Activated CD4-positive, alpha-beta T cell treated with anti-CD3 and anti-CD28 coated beads, Interleukin-10, Interleukin-2, amounts not matched to agents 100 ng/mL and 50 ng/mL, durations not matched to agents 16 hours and 8 hours (primary cell): ENCODE measurements at regions not wholly inside any gene's neighbourhood (a gene's known extent, or its start where the extent isn't known, plus 50 kb on each side); places are given as distances from the start of the nearest gene placed in this dataset.
"Not testable (repeated sequence)": the region's sequence is repeated elsewhere in the genome, so short reads cannot be mapped to it uniquely, and the experiment has no call there.

Experiments
- DNase-seq: peaks from one replicate; pipeline ENCODE4 v3.0.0-alpha.2; 2020

DNA sequence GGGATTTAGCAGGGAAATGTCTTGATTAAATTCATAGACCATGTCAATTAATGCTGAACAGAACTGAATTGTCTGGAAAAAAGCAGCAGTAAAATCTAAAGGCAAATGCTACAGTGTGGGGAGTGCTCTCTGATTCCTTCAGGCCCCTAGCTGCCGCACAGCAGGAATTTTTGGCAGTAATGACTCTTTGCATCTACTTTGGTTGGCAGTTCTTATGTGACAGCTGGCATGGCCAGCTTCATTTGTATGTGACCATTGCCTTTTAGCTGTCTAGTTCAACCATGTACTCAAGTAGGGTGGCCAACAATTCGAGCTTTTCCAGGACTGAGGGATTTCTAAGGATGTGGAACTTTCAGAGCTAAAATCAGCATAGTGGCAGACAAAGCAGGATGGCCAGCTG, 499.1 kb upstream of the MAN1A1 start:
- DNase-seq, result no peak

- no peak for DNase-seq
These were observed 495.6 kb upstream of the MAN1A1 start for GRCh38 chr6:119845161-119845560.

DNA sequence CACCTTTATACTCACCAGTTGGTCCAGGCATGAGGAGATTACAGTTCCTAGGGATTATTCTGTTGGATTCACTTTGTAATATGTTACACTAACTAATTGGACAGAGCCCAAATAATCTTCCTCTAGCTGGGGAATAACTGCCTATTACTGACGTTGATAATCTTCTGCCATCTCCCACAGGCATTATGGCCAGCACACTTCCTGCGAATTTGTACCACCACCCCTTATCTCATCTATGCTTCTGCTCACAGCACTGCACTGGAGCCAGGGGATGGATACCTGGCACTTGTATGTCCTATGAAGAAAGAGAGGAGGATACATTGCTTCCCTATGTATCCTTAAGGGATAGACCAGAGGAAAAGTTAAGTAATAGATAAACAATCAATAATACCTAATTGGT, 494.8 kb upstream of the MAN1A1 start:
- no peak for DNase-seq

GRCh38 chr6:119842191-119842590, 492.6 kb upstream of the MAN1A1 start:
- no peak for DNase-seq

DNA sequence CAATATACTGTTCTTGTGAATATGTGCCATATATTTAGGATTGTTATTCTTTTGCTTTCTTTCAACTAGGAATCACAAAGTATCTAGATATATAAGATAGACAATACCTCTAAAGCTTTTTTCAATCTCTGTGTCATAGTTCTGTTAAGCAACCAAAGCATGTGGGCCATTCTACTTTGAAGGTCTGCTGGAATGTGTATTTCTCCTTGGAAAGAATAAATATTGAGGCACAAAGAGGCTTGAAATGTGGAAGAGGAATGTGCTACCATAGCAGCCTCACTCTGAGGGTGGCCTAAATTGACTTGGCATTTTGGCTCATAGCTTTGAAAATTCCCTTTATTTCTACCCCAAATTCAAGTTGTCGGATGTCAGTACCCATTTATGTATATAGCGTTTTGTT, 488.5 kb upstream of the MAN1A1 start:
- no peak for DNase-seq

DNA sequence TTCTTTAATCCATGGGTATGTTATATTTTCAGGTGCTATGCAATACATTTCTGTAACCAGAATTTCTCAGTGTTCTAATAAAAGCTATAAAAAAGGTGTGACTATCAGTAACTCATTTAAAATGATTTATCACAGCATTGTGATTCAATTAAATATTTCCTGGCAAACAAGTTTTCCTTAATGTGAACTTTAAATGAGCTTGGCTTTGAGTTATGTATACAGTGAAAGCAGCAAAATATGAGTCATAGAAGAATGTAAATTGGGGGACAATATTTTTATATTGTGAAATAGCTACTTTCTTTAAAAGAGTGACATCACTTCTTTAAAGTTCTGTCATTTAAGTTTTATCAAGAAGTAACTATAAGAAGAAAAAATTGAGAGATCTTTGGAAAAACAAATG, 484.9 kb upstream of the MAN1A1 start:
- DNase-seq, result no peak

- no peak for DNase-seq
These were observed 482.9 kb upstream of the MAN1A1 start for GRCh38 chr6:119832411-119832810.

DNA sequence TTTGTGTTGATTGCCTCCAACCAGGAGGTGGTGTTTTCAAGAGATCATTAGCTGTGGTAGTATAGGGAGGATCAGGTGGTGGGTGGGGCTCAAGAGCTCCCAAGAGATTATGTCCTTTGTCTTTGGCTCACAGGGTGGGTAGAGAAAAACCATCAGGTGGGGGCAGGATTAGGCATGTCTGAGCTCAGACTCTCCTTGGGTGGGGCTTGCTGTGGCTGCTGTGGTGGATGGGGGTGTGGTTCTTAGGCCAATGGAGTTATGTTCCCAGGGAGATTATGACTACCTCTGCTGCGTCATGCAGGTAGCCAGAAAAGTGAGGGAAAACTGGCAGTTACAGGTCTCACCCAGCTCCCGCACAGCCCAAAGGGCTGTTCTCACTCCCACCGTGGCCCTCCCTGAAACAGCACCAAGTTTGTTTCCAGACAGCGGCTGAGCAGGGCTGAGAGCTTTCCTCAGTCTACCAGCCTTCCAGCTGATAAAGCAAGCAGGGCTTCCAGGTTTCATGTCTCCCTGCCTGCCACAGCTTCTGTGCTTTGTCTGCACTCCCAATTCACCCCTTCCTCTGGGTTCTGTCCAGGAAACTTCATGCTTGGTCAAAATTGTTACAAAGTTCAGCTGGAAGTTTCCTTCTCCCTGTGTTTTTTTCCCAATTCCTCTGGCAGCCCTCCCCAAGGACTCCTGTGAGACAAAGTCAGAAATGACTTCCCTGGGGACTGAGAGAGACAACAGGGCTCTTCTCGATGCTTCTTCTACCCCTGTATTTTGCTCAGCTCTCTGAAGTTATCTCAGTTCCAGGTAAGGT, 481.1 kb upstream of the MAN1A1 start:
- no peak for DNase-seq

DNA sequence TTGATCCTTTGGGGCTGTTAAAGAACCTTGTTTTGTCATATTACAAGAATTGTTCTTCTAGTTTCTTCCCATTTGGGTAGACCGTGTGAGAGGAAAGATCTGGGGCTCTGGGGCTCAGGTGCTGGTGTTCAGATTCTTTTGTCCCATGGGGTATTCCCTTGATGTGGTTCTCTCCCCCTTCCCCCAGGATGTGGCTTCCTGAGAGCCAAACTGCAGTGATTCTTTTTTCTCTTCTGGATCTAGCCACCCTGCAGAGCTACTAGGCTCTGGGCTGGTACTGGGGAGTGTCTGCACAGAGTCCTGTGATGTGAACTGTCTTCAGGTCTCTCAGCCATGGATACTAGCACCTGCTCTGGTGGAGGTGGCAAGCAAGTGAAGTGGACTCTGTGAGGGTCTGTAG, 480.5 kb upstream of the MAN1A1 start:
- DNase-seq, result no peak

GRCh38 chr6:119829499-119829898, 479.9 kb upstream of the MAN1A1 start:
- DNase-seq, result not testable (repeated sequence)

GRCh38 chr6:119829006-119829405, 479.4 kb upstream of the MAN1A1 start:
- no peak for DNase-seq

GRCh38 chr6:119821380-119821779, 471.8 kb upstream of the MAN1A1 start:
- no peak for DNase-seq

DNA sequence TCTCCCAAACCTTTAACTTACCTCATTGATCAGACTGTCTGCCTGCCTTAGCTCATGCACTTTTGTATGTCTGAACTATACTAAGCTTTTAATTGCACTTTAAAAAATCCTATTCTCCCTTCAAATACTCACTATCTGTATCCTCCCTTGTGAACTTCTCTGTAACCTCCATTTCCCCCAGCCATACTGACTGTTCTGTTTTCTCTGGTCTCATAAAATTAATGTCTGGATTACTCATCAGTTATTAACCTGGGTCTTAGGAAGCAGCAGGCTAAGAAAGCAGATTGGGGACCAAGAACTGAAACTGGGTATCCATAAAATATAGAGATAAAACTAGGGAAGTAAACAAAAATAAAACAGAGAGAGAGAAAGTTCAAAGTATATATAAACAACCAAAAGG, 469.3 kb upstream of the MAN1A1 start:
- no peak for DNase-seq

DNA sequence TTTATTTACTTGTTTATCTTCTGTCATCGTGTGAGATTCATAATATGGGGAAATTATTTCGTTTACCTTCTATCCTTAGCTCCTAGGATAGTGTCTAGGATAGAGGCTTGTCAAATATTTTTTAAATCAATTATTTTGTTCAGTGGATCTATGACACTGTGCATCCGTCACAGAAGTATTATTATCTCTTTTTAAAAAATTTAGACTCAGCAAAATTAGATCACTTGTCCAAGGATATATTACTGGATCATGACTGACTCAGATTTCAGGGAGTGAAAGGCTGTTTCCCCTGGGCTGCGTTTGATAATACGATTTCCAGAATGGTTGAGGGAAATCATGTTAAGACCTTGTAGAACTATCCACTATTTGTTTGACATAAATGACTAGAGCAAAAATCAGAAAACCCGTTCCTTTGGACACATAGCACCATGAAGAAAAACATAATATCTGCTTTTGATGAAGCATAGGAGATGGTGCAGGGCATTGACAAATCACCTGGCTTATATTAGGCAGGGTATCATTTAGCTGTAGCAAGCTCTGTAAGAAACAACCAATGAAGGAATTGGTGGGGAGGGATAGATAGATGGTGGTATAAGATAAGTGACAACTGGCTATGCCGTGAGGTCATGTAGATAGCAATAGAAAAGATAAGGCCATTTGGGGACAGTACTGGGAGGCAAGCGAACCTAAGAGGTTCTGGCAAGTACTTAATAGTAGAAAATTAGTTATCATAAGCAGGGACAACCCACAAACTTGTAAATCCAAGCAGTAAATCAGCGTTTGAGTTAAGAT, 465.2 kb upstream of the MAN1A1 start:
- no peak for DNase-seq

GRCh38 chr6:119802464-119802863, 452.9 kb upstream of the MAN1A1 start:
- no peak for DNase-seq

DNA sequence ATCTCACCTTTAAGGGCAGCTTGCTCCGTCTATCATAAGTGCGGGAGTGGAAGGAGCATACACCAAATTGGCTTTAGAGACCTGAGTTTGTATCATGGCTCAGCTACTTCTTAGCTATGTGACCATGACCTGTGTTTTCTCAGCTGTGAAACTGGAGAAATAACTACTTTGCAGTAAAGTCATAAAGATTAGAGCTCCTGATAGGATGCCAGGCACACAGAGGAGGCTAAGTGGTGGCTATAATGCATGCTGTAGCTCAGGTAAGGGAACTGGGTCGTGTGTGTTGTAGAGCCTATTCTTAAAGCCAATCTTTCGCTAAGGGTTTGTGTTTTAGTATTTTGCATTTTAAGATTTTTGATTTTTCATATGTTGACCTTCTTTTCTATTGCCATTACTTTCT, 451.5 kb upstream of the MAN1A1 start:
- DNase-seq, result no peak

DNA sequence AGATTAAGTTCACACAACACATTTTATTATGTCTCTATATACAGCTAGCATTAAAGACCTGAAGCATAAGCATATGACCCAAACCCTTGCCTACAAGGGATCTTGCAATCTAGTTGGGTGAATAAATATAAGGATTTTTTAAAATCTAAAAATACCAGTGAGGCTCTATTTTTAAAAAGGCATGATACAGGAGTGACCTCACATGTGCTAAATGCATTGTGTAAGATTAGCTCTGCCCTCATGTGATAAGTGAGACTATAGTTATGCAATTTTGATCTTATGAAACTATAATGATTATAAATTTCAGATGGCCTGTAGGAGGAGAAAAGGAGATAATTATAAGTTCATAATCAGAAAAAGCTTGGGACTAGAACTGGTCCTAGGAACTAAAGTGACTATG, 451.0 kb upstream of the MAN1A1 start:
- no peak for DNase-seq

DNA sequence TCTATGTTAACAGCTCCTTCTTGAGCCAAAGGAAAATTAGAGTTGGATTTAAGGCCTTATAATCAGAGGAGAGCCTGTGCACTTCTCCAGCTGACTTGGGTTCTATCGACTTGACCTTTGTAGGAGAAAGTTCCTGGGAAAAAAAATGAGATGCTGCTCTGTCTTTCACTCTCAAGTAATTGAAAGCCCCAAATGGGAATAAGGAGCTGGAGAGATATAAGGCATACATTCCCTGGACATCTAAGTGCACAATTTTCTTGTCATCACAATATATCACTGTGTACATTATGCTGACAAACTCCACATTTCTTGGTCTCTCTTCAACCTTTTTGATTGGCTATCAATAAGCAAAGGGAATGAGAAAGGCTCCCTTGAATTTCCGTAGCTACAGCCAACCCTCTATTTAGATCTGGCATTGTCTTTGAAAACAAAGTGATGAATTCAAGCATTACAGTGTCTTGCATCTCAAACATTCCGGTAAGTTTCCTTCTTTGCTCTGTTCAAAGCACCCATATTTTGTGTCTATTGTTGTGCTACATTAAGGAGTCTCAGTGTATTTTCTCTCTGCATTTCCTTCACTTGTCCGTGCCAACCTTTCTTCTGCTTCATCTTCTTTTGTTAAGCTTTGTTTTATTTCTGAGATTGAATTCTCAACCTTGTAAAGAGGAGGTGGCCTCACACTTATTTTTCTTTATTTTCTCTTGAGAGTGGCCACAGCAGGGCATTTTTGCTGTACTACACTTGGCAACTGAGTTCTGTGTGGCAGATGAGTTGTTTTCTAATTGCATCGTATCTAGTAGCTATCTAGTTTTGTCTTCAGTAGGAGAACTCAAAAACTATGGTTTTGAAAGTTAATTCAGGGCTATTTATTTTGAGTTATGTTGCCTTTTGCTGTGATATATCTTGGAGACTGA, 450.3 kb upstream of the MAN1A1 start:
- DNase-seq, result no peak

- no peak for DNase-seq
These were observed 442.2 kb upstream of the MAN1A1 start for GRCh38 chr6:119791736-119792135.

DNA sequence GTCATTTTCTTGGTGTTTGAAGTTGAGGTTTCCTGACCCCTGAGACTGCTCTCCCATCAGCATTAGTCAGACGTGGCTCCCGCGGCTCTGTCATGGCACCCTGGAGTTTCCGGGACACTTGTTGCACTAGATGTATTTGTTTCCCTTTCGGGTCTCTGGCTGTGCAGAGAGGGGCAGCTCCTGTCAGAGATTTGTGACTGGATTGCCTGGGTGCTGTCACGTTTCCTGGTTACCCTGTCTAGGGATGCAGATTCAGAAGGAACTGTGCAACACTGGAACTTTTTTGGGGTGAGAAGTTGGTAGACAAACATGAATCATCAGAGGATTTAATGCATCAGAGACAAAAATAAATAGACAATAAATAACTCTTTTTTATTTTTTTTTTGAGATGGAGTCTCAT, 431.8 kb upstream of the MAN1A1 start:
- no peak for DNase-seq

DNA sequence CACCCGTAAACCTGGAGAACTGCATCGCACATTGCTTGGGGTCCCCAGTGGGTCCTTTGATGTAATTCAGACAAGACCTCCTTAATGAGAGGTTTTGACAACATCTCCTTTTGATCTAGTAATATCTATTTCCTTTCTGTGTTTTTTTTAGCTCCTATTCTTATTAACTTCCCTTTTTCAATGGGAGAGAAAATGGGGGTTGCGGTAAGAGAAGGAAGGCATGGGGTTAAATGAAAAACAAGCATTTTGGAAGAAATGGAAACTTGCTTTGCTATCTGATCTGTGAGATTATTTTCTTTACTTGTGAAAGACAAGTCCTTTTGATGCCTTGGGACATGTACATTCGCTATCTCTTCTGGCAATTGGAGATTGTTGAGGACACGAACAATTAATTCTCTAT, 418.6 kb upstream of the MAN1A1 start:
- DNase-seq, result no peak

- no peak for DNase-seq
These were observed 415.5 kb upstream of the MAN1A1 start for GRCh38 chr6:119764927-119765681.

DNA sequence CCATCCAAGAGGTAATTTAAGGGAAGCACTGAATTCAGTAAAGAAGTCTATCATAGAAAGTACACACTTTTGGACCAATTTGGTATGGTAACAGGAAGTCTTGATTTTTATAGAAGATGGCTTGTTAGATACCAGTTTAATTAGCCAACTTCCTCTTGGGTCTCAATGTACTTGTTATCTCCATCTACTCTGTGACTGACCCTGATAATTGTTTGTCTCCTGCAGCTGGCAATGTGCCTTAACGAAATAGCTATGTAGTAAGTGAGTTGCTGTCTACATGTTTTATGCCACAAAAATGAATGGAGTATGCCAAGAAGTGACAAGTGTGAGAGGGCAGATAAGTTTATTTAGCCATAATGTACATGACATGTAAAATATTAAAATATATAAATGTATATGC, 410.5 kb upstream of the MAN1A1 start:
- DNase-seq, result no peak
